ENCODE measurements at regions not wholly inside any gene's neighbourhood (a gene's known extent, or its start where the extent isn't known, plus 50 kb on each side); places are given as distances from the start of the nearest gene placed in this dataset.

GRCh38 chr4:123301923-123302322, 94.7 kb upstream of the SPRY1 start:
- Histone ChIP-seq H3K4me1 (ENCODE audit: control insufficient read depth, extremely low read depth, insufficient read depth, low read length) (peaks cover 6% of the 10 kb centered on the region), H3K79me2 (ENCODE audit: control insufficient read depth, insufficient read depth, low read length) (no peaks in the 10 kb centered on the region), H3K9me1 (ENCODE audit: control insufficient read depth, extremely low read depth, insufficient read depth, low read length) (no peaks in the 10 kb centered on the region), H2AFZ (ENCODE audit: control insufficient read depth, low read length) (no peak overlapping the region), H3K4me2 (ENCODE audit: control insufficient read depth, extremely low read depth, insufficient read depth, low read depth, low read length) (no peak overlapping the region), H3K4me3 (ENCODE audit: control insufficient read depth in 2 of 3, extremely low read depth in 1 of 3, insufficient read depth in 2 of 3, low read depth in 1 of 3, low read length in 3 of 3) (no peak overlapping the region), H3K36me3 (ENCODE audit: control insufficient read depth in 2 of 2, extremely low read depth in 1 of 2, insufficient read depth in 2 of 2, low read length in 2 of 2) (no peaks in the 10 kb centered on the region), H3K27me3 (ENCODE audit: control insufficient read depth, extremely low read depth, insufficient read depth, low read length) (no peaks in the 10 kb centered on the region), H3K9me3 (ENCODE audit: control insufficient read depth, low read depth, low read length) (no peaks in the 10 kb centered on the region), H3K9ac (ENCODE audit: control insufficient read depth, extremely low read depth, insufficient read depth, low read length) (no peak overlapping the region), H4K20me1 (ENCODE audit: control insufficient read depth, extremely low read depth, insufficient read depth, low read length) (no peaks in the 10 kb centered on the region), H3K27ac (ENCODE audit: control insufficient read depth, insufficient read depth, low read length) (no peak overlapping the region)
- no peak for FAIRE-seq
- dilution Hi-C loops (cut with MboI; ENCODE audit: extremely low pct_ligation_motif_present, low sequenced_read_pairs), result no loop called here
- DNase-seq (ENCODE audit: low read depth, low spot score), result no peak
- TF ChIP-seq EZH2 (IDR thresholded peaks at IDR 0.05; ENCODE audit: low read length) (no peak), CTCF (optimal IDR thresholded peaks at IDR 0.05 in 1 of 3, IDR thresholded peaks at IDR 0.05 in 1 of 3, conservative IDR thresholded peaks at IDR 0.05 in 1 of 3; ENCODE audit: extremely low read depth in 1 of 3, insufficient read depth in 2 of 3, low read length in 3 of 3) (no peak)

GRCh38 chr4:123304151-123304964, 92.2 kb upstream of the SPRY1 start:
- dilution Hi-C loops (cut with MboI; ENCODE audit: extremely low pct_ligation_motif_present, low sequenced_read_pairs), result no loop called here
- DNase-seq (ENCODE audit: low read depth, low spot score) (no peak), FAIRE-seq (no peak)
- H3K36me3 ChIP-seq (ENCODE audit: control insufficient read depth in 2 of 2, extremely low read depth in 1 of 2, insufficient read depth in 2 of 2, low read length in 2 of 2), result no peaks in the 10 kb centered on the region
- no peaks in the 10 kb centered on the region for H3K9me1 ChIP-seq (ENCODE audit: control insufficient read depth, extremely low read depth, insufficient read depth, low read length)
- no peak overlapping the region for H3K4me3 ChIP-seq (ENCODE audit: control insufficient read depth in 2 of 3, extremely low read depth in 1 of 3, insufficient read depth in 2 of 3, low read depth in 1 of 3, low read length in 3 of 3)
- H3K27ac ChIP-seq (ENCODE audit: control insufficient read depth, insufficient read depth, low read length), result no peak overlapping the region
- no peaks in the 10 kb centered on the region for H4K20me1 ChIP-seq (ENCODE audit: control insufficient read depth, extremely low read depth, insufficient read depth, low read length)
- no peak for TF ChIP-seq EZH2 (IDR thresholded peaks at IDR 0.05; ENCODE audit: low read length)
- no peak for TF ChIP-seq CTCF (optimal IDR thresholded peaks at IDR 0.05 in 1 of 3, IDR thresholded peaks at IDR 0.05 in 1 of 3, conservative IDR thresholded peaks at IDR 0.05 in 1 of 3; ENCODE audit: extremely low read depth in 1 of 3, insufficient read depth in 2 of 3, low read length in 3 of 3)
- no peak overlapping the region for H3K4me2 ChIP-seq (ENCODE audit: control insufficient read depth, extremely low read depth, insufficient read depth, low read depth, low read length)
- H3K4me1 ChIP-seq (ENCODE audit: control insufficient read depth, extremely low read depth, insufficient read depth, low read length), result peaks cover under 1% of the 10 kb centered on the region
- H3K27me3 ChIP-seq (ENCODE audit: control insufficient read depth, extremely low read depth, insufficient read depth, low read length), result no peaks in the 10 kb centered on the region
- H2AFZ ChIP-seq (ENCODE audit: control insufficient read depth, low read length), result no peak overlapping the region
- H3K9me3 ChIP-seq (ENCODE audit: control insufficient read depth, low read depth, low read length), result no peaks in the 10 kb centered on the region
- H3K9ac ChIP-seq (ENCODE audit: control insufficient read depth, extremely low read depth, insufficient read depth, low read length), result no peak overlapping the region
- H3K79me2 ChIP-seq (ENCODE audit: control insufficient read depth, insufficient read depth, low read length), result no peaks in the 10 kb centered on the region

All from keratinocyte (primary cell).